HepG2 (cell line): ENCODE measurements at regions not wholly inside any gene's neighbourhood (a gene's known extent, or its start where the extent isn't known, plus 50 kb on each side); places are given as distances from the start of the nearest gene placed in this dataset.

Experiments used
- ATAC-seq: fragments of 200-7000 bp; cut with Tn5 transposase; 3 replicates; pipeline ENCODE4 v1.9.1; 2020; ENCODE audit warnings: mild to moderate bottlenecking, moderate library complexity
- BruUV-seq: library from RNA; stranded (reverse); fragments of 400-500 nt; replicated peaks from 2 replicates; lab custom pipeline; 2021; lab: Mats Ljungman, UMichigan
- CTCF ChIA-PET: fragments of 300-600 bp; formaldehyde crosslinking; extraction: SDS; loops from one replicate; lab custom pipeline; 2021; ENCODE audit warnings: low total read pairs, inconsistent platforms, low intra/inter-chr PET ratio; lab: Yijun Ruan, JAX
- POLR2A ChIA-PET: fragments of 350-600 bp; sonication (Branson Sonifier 250); formaldehyde crosslinking; loops from one replicate; lab custom pipeline; 2020; ENCODE audit warnings: antibody characterized with exemption, inconsistent platforms; lab: Yijun Ruan, JAX
- DNase-seq: peaks from one replicate; pipeline ENCODE4 v3.0.0-alpha.2; 2015; ENCODE audit warnings: low spot score
- FAIRE-seq: peaks from 3 replicates; lab custom pipeline; 2011; peaks lifted over from hg19 to GRCh38; lab: Jason Lieb, UNC
- H2AFZ ChIP-seq: one replicate; pipeline ENCODE4 v1.6.1; 2011; ENCODE audit warnings: low read length, inconsistent platforms
- H3K27ac ChIP-seq: fragments of 300-600 bp; 3 replicates; pipeline ENCODE4 v1.8.0; 2011; ENCODE audit warnings: mixed run types, mild to moderate bottlenecking, mixed read lengths, low read length, inconsistent platforms; ENCODE audit not compliant: insufficient read depth; ENCODE audit errors: extremely low read length
- H3K27me3 ChIP-seq, 2 experiments: fragments of 200-600 bp in 1 of 2; 2 replicates in 1 of 2; 3 replicates in 1 of 2; pipeline versions ENCODE4 v1.6.0 to v1.8.0; 2011; ENCODE audit warnings: low read length in 2 of 2, mild to moderate bottlenecking in 2 of 2, moderate library complexity in 2 of 2, inconsistent platforms in 1 of 2; ENCODE audit not compliant: insufficient read depth in 2 of 2, control insufficient read depth in 1 of 2
- H3K36me3 ChIP-seq, 2 experiments: fragments of 200-600 bp in 1 of 2; replicated peaks in 1 of 2; 2 replicates in 1 of 2; 3 replicates in 1 of 2; pipeline versions ENCODE4 v1.5.1 to v1.8.0; 2011; ENCODE audit warnings: low read length in 2 of 2, inconsistent platforms in 1 of 2; ENCODE audit not compliant: insufficient read depth in 2 of 2, control insufficient read depth in 1 of 2
- H3K4me1 ChIP-seq: 2 replicates; pipeline ENCODE4 v1.5.1; 2012; ENCODE audit warnings: low read length, inconsistent platforms; ENCODE audit not compliant: insufficient read depth
- H3K4me2 ChIP-seq: 2 replicates; pipeline ENCODE4 v1.6.0; 2011; ENCODE audit warnings: low read depth, low read length, inconsistent platforms
- H3K4me3 ChIP-seq, 3 experiments: fragments of 200-600 bp in 1 of 3; sonication (generic), shearing (Covaris generic) in 1 of 3; replicated peaks in 1 of 3; 2 replicates each; pipeline ENCODE4 v1.5.1; 2011 to 2016; ENCODE audit warnings: low read length in 3 of 3, inconsistent platforms in 2 of 3, low read depth in 2 of 3, mild to moderate bottlenecking in 2 of 3, control low read depth in 1 of 3, mixed read lengths in 1 of 3; ENCODE audit not compliant: insufficient read depth in 1 of 3
- H3K79me2 ChIP-seq: one replicate; pipeline ENCODE4 v1.6.1; 2011; ENCODE audit warnings: low read length, inconsistent platforms; ENCODE audit not compliant: insufficient read depth
- H3K9ac ChIP-seq: 2 replicates; pipeline ENCODE4 v1.6.0; 2011; ENCODE audit warnings: mild to moderate bottlenecking, low read depth, low read length, inconsistent platforms; ENCODE audit not compliant: insufficient read depth
- H3K9me3 ChIP-seq: 2 replicates; pipeline ENCODE4 v1.5.1; 2012; ENCODE audit warnings: mild to moderate bottlenecking, low read length
- H4K20me1 ChIP-seq: 2 replicates; pipeline ENCODE4 v1.6.0; 2011; ENCODE audit warnings: inconsistent platforms, mild to moderate bottlenecking, low read length, moderate library complexity; ENCODE audit not compliant: insufficient read depth
- HDAC6 ChIP-seq: fragments of 200-600 bp; sonication (generic); IDR thresholded peaks from 2 replicates; pipeline ENCODE4 v1.7.0; 2017; ENCODE audit warnings: mild to moderate bottlenecking, antibody characterized with exemption, low read length, low read depth
- HIVEP1 ChIP-seq: sonication (generic); formaldehyde crosslinking; IDR thresholded peaks from 2 replicates; pipeline ENCODE4 v1.4.0; 2020; ENCODE audit warnings: mild to moderate bottlenecking, missing genetic modification reagents
- HNF4G ChIP-seq, 2 experiments: sonication (generic) in 1 of 2; formaldehyde crosslinking in 1 of 2; IDR thresholded peaks; 2 replicates each; pipeline versions ENCODE4 v1.4.0 to v1.6.1; 2011 to 2020; ENCODE audit warnings: borderline replicate concordance in 2 of 2, low read depth in 2 of 2, mild to moderate bottlenecking in 2 of 2, low read length in 1 of 2, missing genetic modification reagents in 1 of 2, moderate library complexity in 1 of 2
- MAFF ChIP-seq: IDR thresholded peaks from 2 replicates; pipeline ENCODE4 v1.6.1; 2011; ENCODE audit warnings: low read depth, low read length, improper control_type of control experiment
- NCOA5 ChIP-seq: sonication (generic); formaldehyde crosslinking; IDR thresholded peaks from 2 replicates; pipeline ENCODE4 v1.4.0; 2020; ENCODE audit warnings: missing genetic modification reagents
- RFX1 ChIP-seq: fragments of 450-650 bp; IDR thresholded peaks from 2 replicates; pipeline ENCODE4 v1.6.1; 2017
- ZBTB7B ChIP-seq: sonication (generic); formaldehyde crosslinking; IDR thresholded peaks from 2 replicates; pipeline ENCODE4 v1.4.0; 2020; ENCODE audit warnings: missing genetic modification reagents
- ZMAT3 ChIP-seq: sonication (generic); formaldehyde crosslinking; conservative IDR thresholded peaks from 2 replicates; pipeline ENCODE4 v1.7.0; 2021; ENCODE audit warnings: missing genetic modification reagents
- ZNF431 ChIP-seq: sonication (generic); formaldehyde crosslinking; IDR thresholded peaks from 2 replicates; pipeline ENCODE4 v1.9.0; 2022; ENCODE audit warnings: missing genetic modification reagents, low read depth, mild to moderate bottlenecking, borderline replicate concordance
- ZNF746 ChIP-seq: sonication (generic); formaldehyde crosslinking; IDR thresholded peaks from 2 replicates; pipeline ENCODE4 v1.8.0; 2022; ENCODE audit warnings: mild to moderate bottlenecking, missing genetic modification reagents
- ZNF879 ChIP-seq: sonication (generic); formaldehyde crosslinking; IDR thresholded peaks from 2 replicates; pipeline ENCODE4 v1.8.1; 2023; ENCODE audit warnings: missing genetic modification reagents
- ZSCAN20 ChIP-seq: sonication (generic); formaldehyde crosslinking; IDR thresholded peaks from 2 replicates; pipeline ENCODE4 v1.4.0; 2020; ENCODE audit warnings: missing genetic modification reagents, mild to moderate bottlenecking, borderline replicate concordance
- in situ Hi-C: cut with HindIII; loops from 2 replicates; pipeline ENCODE4 v1.10.0; 2017; ENCODE audit warnings: low pct_unique_long_range_greater_than_20kb; ENCODE audit not compliant: extremely low pct_ligation_motif_present
- intact Hi-C: fragments of 100-400 bp; cut with micrococcal nuclease; formaldehyde crosslinking; loops from one replicate; pipeline ENCODE4 v1.10.0; 2022; ENCODE audit not compliant: unreplicated experiment
- TF ChIP-seq, protein P1 (sequence below): IDR thresholded peaks from 2 replicates; pipeline ENCODE4 v1.6.1; 2016; ENCODE audit warnings: missing biosample characterization, missing genetic modification reagents, low read depth
- TF ChIP-seq, protein P2 (sequence below): sonication (generic); formaldehyde crosslinking; IDR thresholded peaks from 2 replicates; pipeline ENCODE4 v1.4.0; 2020; ENCODE audit warnings: missing genetic modification reagents

DNA sequence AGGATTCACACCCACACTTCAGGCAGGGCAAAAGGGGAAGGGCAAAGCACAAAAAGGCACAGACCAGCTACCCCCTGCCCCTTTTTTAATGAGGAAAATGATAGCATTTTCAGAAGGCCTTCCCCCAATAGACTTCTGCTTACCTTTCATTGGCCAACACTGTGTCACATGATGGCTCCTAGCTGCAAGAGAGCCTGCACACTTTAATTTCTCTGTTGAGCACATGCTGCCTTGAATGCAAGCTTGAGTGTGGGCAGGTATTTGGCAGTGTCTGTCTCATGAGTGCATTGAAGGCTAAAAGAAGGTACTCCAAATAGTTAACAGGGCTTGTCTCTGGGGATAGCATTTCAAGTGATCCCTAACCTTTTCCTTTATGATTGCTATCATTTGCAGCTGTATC lies 175.4 kb upstream of the NFE2L3 start:
- intact Hi-C loops (no loop called here), in situ Hi-C loops (no loop called here)
- no TSS peak for BruUV-seq
- Histone ChIP-seq H3K4me3 (no peak overlapping the region), H3K4me2 (no peak overlapping the region), H4K20me1 (no peaks in the 10 kb centered on the region), H3K27ac (no peak overlapping the region), H3K36me3 (no peaks in the 10 kb centered on the region), H3K9ac (no peak overlapping the region), H3K4me1 (no peaks in the 10 kb centered on the region), H2AFZ (no peak overlapping the region), H3K79me2 (no peaks in the 10 kb centered on the region), H3K9me3 (peaks cover 9% of the 10 kb centered on the region; the same call in 1 of the 2 replicates), H3K27me3 (peaks cover 1 to 2% of the 10 kb centered on the region in 2 experiments; a peak in 1 of 5 replicates)
- DNase-seq (no peak), FAIRE-seq (no peak), ATAC-seq (no peak)
- ChIA-PET CTCF (no interaction called here), POLR2A (no interaction called here)
- TF ChIP-seq, protein P1, sequence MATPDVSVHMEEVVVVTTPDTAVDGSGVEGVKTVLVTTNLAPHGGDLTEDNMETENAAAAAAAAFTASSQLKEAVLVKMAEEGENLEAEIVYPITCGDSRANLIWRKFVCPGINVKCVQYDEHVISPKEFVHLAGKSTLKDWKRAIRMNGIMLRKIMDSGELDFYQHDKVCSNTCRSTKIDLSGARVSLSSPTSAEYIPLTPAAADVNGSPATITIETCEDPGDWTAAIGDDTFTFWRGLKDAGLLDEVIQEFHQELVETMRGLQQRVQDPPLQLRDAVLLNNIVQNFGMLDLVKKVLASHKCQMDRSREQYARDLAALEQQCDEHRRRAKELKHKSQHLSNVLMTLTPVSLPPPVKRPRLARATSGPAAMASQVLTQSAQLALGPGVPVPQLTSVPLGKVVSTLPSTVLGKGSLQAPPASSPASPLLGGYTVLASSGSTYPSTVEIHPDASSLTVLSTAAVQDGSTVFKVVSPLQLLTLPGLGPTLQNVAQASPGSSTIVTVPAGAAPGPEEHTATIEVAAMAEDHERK, result no peak
- no peak for TF ChIP-seq MAFF
- no peak for TF ChIP-seq HDAC6
- TF ChIP-seq, protein P2, sequence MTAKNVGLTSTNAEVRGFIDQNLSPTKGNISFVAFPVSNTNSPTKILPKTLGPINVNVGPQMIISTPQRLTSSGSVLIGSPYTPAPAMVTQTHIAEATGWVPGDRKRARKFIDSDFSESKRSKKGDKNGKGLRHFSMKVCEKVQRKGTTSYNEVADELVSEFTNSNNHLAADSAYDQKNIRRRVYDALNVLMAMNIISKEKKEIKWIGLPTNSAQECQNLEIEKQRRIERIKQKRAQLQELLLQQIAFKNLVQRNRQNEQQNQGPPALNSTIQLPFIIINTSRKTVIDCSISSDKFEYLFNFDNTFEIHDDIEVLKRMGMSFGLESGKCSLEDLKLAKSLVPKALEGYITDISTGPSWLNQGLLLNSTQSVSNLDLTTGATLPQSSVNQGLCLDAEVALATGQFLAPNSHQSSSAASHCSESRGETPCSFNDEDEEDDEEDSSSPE (CRISPR knock-in tag), result no peak
- no peak for TF ChIP-seq NCOA5 (CRISPR knock-in tag)
- no peak for TF ChIP-seq ZNF746 (CRISPR knock-in tag)
- no peak for TF ChIP-seq ZSCAN20 (CRISPR knock-in tag)
- no peak for TF ChIP-seq ZNF879 (CRISPR knock-in tag)
- TF ChIP-seq ZBTB7B (CRISPR knock-in tag), result no peak
- no peak for TF ChIP-seq HIVEP1
- no peak for TF ChIP-seq ZNF431 (CRISPR knock-in tag)
- TF ChIP-seq HNF4G (IDR thresholded peaks at IDR 0.05; ENCODE audit: borderline replicate concordance, low read depth, low read length), result no peak
- no peak for TF ChIP-seq HNF4G (CRISPR knock-in tag; IDR thresholded peaks at IDR 0.05; ENCODE audit: borderline replicate concordance, low read depth)
- no peak for TF ChIP-seq ZMAT3 (CRISPR knock-in tag)
- TF ChIP-seq RFX1, result no peak
